ENCODE measurements at regions not wholly inside any gene's neighbourhood (a gene's known extent, or its start where the extent isn't known, plus 50 kb on each side); places are given as distances from the start of the nearest gene placed in this dataset.

- no peak for TF ChIP-seq POLR2A (IDR thresholded peaks at IDR 0.05)
- TF ChIP-seq CTCF (IDR thresholded peaks at IDR 0.05) = no peak
These were observed 833.6 kb upstream of the AGA start for GRCh38 chr4:178275671-178276360.
